ENCODE measurements at regions not wholly inside any gene's neighbourhood (a gene's known extent, or its start where the extent isn't known, plus 50 kb on each side); places are given as distances from the start of the nearest gene placed in this dataset.

GRCh38 chr22:48440673-48441552, 1386.8 kb downstream of the BRD1 start:
- ChIA-PET CTCF (no interaction called here), POLR2A (no interaction called here)
- no peak for TF ChIP-seq ZBTB1 (tag by site-specific recombination; IDR thresholded peaks at IDR 0.05)
- no peak for TF ChIP-seq HOXC10 (CRISPR knock-in tag; IDR thresholded peaks at IDR 0.05)
- no peak for TF ChIP-seq ZNF48 (tag by site-specific recombination; IDR thresholded peaks at IDR 0.05)
- TF ChIP-seq ZNF449 (tag by site-specific recombination; IDR thresholded peaks at IDR 0.05) = no peak
- no peak for TF ChIP-seq ZNF433 (tag by site-specific recombination; IDR thresholded peaks at IDR 0.05; ENCODE audit: low read depth)
- no peak for TF ChIP-seq ZNF394 (tag by site-specific recombination; IDR thresholded peaks at IDR 0.05; ENCODE audit: borderline replicate concordance)
- TF ChIP-seq ZNF350 (tag by site-specific recombination; IDR thresholded peaks at IDR 0.05) = no peak
- TF ChIP-seq WT1 (tag by site-specific recombination; IDR thresholded peaks at IDR 0.05) = no peak
- TF ChIP-seq ZNF776 (tag by site-specific recombination; IDR thresholded peaks at IDR 0.05; ENCODE audit: borderline replicate concordance) = no peak
- TF ChIP-seq, protein P1, sequence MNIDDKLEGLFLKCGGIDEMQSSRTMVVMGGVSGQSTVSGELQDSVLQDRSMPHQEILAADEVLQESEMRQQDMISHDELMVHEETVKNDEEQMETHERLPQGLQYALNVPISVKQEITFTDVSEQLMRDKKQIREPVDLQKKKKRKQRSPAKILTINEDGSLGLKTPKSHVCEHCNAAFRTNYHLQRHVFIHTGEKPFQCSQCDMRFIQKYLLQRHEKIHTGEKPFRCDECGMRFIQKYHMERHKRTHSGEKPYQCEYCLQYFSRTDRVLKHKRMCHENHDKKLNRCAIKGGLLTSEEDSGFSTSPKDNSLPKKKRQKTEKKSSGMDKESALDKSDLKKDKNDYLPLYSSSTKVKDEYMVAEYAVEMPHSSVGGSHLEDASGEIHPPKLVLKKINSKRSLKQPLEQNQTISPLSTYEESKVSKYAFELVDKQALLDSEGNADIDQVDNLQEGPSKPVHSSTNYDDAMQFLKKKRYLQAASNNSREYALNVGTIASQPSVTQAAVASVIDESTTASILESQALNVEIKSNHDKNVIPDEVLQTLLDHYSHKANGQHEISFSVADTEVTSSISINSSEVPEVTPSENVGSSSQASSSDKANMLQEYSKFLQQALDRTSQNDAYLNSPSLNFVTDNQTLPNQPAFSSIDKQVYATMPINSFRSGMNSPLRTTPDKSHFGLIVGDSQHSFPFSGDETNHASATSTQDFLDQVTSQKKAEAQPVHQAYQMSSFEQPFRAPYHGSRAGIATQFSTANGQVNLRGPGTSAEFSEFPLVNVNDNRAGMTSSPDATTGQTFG (tag by site-specific recombination; IDR thresholded peaks at IDR 0.05; ENCODE audit: borderline replicate concordance) = no peak
- no peak for TF ChIP-seq TCF7L2 (IDR thresholded peaks at IDR 0.05; ENCODE audit: borderline replicate concordance, low read depth, low read length)
- TF ChIP-seq, protein P2, sequence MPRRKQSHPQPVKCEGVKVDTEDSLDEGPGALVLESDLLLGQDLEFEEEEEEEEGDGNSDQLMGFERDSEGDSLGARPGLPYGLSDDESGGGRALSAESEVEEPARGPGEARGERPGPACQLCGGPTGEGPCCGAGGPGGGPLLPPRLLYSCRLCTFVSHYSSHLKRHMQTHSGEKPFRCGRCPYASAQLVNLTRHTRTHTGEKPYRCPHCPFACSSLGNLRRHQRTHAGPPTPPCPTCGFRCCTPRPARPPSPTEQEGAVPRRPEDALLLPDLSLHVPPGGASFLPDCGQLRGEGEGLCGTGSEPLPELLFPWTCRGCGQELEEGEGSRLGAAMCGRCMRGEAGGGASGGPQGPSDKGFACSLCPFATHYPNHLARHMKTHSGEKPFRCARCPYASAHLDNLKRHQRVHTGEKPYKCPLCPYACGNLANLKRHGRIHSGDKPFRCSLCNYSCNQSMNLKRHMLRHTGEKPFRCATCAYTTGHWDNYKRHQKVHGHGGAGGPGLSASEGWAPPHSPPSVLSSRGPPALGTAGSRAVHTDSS (tag by site-specific recombination; IDR thresholded peaks at IDR 0.05) = no peak
- no peak overlapping the region for H3K4me3 ChIP-seq (ENCODE audit: low read depth, low read length)
- H3K9me3 ChIP-seq (ENCODE audit: control insufficient read depth, insufficient read depth, low read depth, low read length) = no peaks in the 10 kb centered on the region
- H3K4me1 ChIP-seq (ENCODE audit: control insufficient read depth, insufficient read depth, low read length) = no peaks in the 10 kb centered on the region
- no peaks in the 10 kb centered on the region for H3K36me3 ChIP-seq (ENCODE audit: control insufficient read depth in 2 of 2, insufficient read depth in 1 of 2, low read length in 2 of 2)
- H3K27ac ChIP-seq (ENCODE audit: extremely low read depth, low read depth, low read length) = no peak overlapping the region

DNA sequence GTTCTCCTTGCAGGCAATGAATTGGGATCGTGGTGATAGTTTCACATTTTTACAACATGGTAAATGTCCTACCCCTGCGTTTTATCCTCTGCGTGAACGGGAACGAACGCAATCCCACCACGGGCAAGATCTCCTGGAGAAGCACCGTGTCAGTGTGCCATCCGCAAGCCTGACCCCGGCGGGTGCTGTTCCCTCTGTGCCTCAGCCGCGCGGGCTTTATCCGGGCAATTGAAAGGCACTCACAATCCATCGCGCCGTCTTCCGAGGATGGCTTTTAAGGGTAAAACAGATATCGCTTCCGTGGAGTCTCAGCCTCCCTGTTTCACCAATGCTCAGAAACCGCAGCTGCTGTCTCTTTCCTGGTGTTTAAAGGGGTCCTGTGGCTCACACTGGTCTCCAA, 1387.5 kb downstream of the BRD1 start:
- ChIA-PET CTCF (no interaction called here), POLR2A (no interaction called here)
- no peak overlapping the region for H3K27ac ChIP-seq (ENCODE audit: extremely low read depth, low read depth, low read length)
- H3K9me3 ChIP-seq (ENCODE audit: control insufficient read depth, insufficient read depth, low read depth, low read length) = no peaks in the 10 kb centered on the region
- no peak overlapping the region for H3K4me3 ChIP-seq (ENCODE audit: low read depth, low read length)
- TF ChIP-seq ZNF555 (tag by site-specific recombination; conservative IDR thresholded peaks at IDR 0.05) (no peak), YY1 (tag by site-specific recombination; IDR thresholded peaks at IDR 0.05) (no peak), ZNF362 (tag by site-specific recombination; IDR thresholded peaks at IDR 0.05) (no peak), ZNF404 (tag by site-specific recombination; IDR thresholded peaks at IDR 0.05) (no peak), ZFP41 (tag by site-specific recombination; IDR thresholded peaks at IDR 0.05; ENCODE audit: borderline replicate concordance) (no peak), ZNF354C (tag by site-specific recombination; IDR thresholded peaks at IDR 0.05; ENCODE audit: borderline replicate concordance, low read depth) (no peak), GLI4 (tag by site-specific recombination; IDR thresholded peaks at IDR 0.05) (no peak), ZNF654 (tag by site-specific recombination; IDR thresholded peaks at IDR 0.05; ENCODE audit: low read depth) (no peak), ZNF155 (tag by site-specific recombination; IDR thresholded peaks at IDR 0.05) (no peak)
- TF ChIP-seq, protein P3, sequence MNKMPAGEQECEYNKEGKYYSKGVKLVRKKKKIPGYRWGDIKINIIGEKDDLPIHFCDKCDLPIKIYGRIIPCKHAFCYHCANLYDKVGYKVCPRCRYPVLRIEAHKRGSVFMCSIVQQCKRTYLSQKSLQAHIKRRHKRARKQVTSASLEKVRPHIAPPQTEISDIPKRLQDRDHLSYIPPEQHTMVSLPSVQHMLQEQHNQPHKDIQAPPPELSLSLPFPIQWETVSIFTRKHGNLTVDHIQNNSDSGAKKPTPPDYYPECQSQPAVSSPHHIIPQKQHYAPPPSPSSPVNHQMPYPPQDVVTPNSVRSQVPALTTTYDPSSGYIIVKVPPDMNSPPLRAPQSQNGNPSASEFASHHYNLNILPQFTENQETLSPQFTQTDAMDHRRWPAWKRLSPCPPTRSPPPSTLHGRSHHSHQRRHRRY (tag by site-specific recombination; IDR thresholded peaks at IDR 0.05) = no peak
- TF ChIP-seq, protein P4, sequence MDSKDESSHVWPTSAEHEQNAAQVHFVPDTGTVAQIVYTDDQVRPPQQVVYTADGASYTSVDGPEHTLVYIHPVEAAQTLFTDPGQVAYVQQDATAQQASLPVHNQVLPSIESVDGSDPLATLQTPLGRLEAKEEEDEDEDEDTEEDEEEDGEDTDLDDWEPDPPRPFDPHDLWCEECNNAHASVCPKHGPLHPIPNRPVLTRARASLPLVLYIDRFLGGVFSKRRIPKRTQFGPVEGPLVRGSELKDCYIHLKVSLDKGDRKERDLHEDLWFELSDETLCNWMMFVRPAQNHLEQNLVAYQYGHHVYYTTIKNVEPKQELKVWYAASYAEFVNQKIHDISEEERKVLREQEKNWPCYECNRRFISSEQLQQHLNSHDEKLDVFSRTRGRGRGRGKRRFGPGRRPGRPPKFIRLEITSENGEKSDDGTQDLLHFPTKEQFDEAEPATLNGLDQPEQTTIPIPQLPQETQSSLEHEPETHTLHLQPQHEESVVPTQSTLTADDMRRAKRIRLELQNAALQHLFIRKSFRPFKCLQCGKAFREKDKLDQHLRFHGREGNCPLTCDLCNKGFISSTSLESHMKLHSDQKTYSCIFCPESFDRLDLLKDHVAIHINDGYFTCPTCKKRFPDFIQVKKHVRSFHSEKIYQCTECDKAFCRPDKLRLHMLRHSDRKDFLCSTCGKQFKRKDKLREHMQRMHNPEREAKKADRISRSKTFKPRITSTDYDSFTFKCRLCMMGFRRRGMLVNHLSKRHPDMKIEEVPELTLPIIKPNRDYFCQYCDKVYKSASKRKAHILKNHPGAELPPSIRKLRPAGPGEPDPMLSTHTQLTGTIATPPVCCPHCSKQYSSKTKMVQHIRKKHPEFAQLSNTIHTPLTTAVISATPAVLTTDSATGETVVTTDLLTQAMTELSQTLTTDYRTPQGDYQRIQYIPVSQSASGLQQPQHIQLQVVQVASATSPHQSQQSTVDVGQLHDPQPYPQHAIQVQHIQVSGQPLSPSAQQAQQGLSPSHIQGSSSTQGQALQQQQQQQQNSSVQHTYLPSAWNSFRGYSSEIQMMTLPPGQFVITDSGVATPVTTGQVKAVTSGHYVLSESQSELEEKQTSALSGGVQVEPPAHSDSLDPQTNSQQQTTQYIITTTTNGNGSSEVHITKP (tag by site-specific recombination; IDR thresholded peaks at IDR 0.05) = no peak
- H3K36me3 ChIP-seq (ENCODE audit: control insufficient read depth in 2 of 2, insufficient read depth in 1 of 2, low read length in 2 of 2) = no peaks in the 10 kb centered on the region
- H3K4me1 ChIP-seq (ENCODE audit: control insufficient read depth, insufficient read depth, low read length) = no peaks in the 10 kb centered on the region
